Gastrocnemius medialis (tissue), 4 donors: ENCODE measurements at regions not wholly inside any gene's neighbourhood (a gene's known extent, or its start where the extent isn't known, plus 50 kb on each side); places are given as distances from the start of the nearest gene placed in this dataset.

Source experiments
- POLR2A ChIP-seq, 2 donors: fragments of 450-650 bp; IDR thresholded peaks; one replicate each; pipeline ENCODE4 v1.6.1; 2017; ENCODE audit warnings: antibody characterized with exemption in 2 of 2, mild to moderate bottlenecking in 2 of 2, moderate library complexity in 2 of 2
- TF ChIP-seq, protein P1 (sequence below), 5 experiments: fragments of 450-650 bp in 3 of 5; fragments of 200-600 bp in 2 of 5; sonication (generic) in 2 of 5; IDR thresholded peaks in 4 of 5; conservative IDR thresholded peaks in 1 of 5; 1 replicate in 4 of 5; 2 replicates in 1 of 5; pipeline ENCODE4 v1.5.1; 2016 to 2019; ENCODE audit warnings: antibody characterized with exemption in 5 of 5, mild to moderate bottlenecking in 3 of 5, moderate library complexity in 3 of 5

DNA sequence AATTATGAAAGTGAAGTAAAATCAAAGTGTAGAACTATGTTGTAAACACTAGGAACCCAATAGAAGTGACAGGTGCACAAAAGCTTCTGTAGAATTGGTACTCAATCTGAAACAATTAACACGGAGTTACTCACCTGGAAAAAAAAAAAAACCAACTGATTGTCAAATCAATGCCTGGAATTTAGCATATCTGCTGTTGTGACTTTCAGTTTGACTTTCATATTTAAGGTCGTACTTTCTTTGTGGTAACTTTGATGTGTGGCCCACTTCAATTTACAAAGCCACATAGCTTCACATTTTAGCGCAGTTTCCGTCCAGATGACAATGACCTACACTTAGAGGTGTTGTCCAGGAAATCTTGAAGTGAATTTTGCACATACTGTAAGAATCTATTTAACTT, 1124.9 kb downstream of the STIM2 start:
- TF ChIP-seq POLR2A (IDR thresholded peaks at IDR 0.05): no peak
- TF ChIP-seq, protein P1, sequence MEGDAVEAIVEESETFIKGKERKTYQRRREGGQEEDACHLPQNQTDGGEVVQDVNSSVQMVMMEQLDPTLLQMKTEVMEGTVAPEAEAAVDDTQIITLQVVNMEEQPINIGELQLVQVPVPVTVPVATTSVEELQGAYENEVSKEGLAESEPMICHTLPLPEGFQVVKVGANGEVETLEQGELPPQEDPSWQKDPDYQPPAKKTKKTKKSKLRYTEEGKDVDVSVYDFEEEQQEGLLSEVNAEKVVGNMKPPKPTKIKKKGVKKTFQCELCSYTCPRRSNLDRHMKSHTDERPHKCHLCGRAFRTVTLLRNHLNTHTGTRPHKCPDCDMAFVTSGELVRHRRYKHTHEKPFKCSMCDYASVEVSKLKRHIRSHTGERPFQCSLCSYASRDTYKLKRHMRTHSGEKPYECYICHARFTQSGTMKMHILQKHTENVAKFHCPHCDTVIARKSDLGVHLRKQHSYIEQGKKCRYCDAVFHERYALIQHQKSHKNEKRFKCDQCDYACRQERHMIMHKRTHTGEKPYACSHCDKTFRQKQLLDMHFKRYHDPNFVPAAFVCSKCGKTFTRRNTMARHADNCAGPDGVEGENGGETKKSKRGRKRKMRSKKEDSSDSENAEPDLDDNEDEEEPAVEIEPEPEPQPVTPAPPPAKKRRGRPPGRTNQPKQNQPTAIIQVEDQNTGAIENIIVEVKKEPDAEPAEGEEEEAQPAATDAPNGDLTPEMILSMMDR (IDR thresholded peaks at IDR 0.05 in 4 of 5, conservative IDR thresholded peaks at IDR 0.05 in 1 of 5): no peak
